Stomach (tissue), 4 donors: ENCODE measurements at regions not wholly inside any gene's neighbourhood (a gene's known extent, or its start where the extent isn't known, plus 50 kb on each side); places are given as distances from the start of the nearest gene placed in this dataset.
"Not testable (repeated sequence)": the region's sequence is repeated elsewhere in the genome, so short reads cannot be mapped to it uniquely, and the experiment has no call there.

Source experiments
- POLR2A ChIP-seq, 4 donors: fragments of 450-650 bp; IDR thresholded peaks; one replicate each; pipeline ENCODE4 v1.6.1; 2016; ENCODE audit warnings: antibody characterized with exemption in 4 of 4, control low read depth in 2 of 4, mild to moderate bottlenecking in 1 of 4, moderate library complexity in 1 of 4
- POLR2AphosphoS5 ChIP-seq, 3 donors: sonication (generic); formaldehyde crosslinking; IDR thresholded peaks; one replicate each; pipeline ENCODE4 v1.6.1; 2016; ENCODE audit warnings: antibody characterized with exemption in 3 of 3

GRCh38 chr2:91773810-91774209, 3082.3 kb downstream of the RPIA start:
- not testable (repeated sequence) for TF ChIP-seq POLR2A, POLR2AphosphoS5 (IDR thresholded peaks at IDR 0.05)
